K562 (cell line): ENCODE measurements at regions not wholly inside any gene's neighbourhood (a gene's known extent, or its start where the extent isn't known, plus 50 kb on each side); places are given as distances from the start of the nearest gene placed in this dataset.

Experiments used
- ARNT ChIP-seq, 2 experiments: fragments of 450-650 bp; IDR thresholded peaks; 2 replicates each; pipeline ENCODE4 v1.6.1; 2016; ENCODE audit warnings: mild to moderate bottlenecking in 1 of 2
- HEY1 ChIP-seq: fragments of 250-450 bp; sonication (Bioruptor Pico); IDR thresholded peaks from 2 replicates; pipeline ENCODE4 v1.5.0; 2020; ENCODE audit warnings: mild to moderate bottlenecking, moderate library complexity, borderline replicate concordance
- HSF4 ChIP-seq: fragments of 250-450 bp; sonication (Bioruptor Pico); IDR thresholded peaks from 2 replicates; pipeline ENCODE4 v2.1.2; 2022; ENCODE audit warnings: mild to moderate bottlenecking, moderate library complexity, borderline replicate concordance
- KDM1A ChIP-seq, 2 experiments: fragments of 450-650 bp; IDR thresholded peaks; 2 replicates each; pipeline ENCODE4 v1.6.1; 2016; ENCODE audit warnings: mild to moderate bottlenecking in 2 of 2
- NCOA4 ChIP-seq: fragments of 450-650 bp; IDR thresholded peaks from 2 replicates; pipeline ENCODE4 v1.6.1; 2018; ENCODE audit warnings: mild to moderate bottlenecking; ENCODE audit not compliant: partially characterized antibody
- RAD21 ChIP-seq, 2 experiments: fragments of 250-450 bp in 1 of 2; fragments of 450-650 bp in 1 of 2; sonication (Bioruptor Pico) in 1 of 2; formaldehyde crosslinking in 1 of 2; IDR thresholded peaks in 1 of 2; conservative IDR thresholded peaks in 1 of 2; 2 replicates each; pipeline versions ENCODE4 v1.4.0 to v1.8.0; 2020 to 2022; ENCODE audit warnings: mild to moderate bottlenecking in 2 of 2, moderate library complexity in 1 of 2
- RBM25 ChIP-seq: fragments of 200-400 bp; formaldehyde crosslinking; IDR thresholded peaks from 2 replicates; pipeline ENCODE4 v1.6.1; 2018; ENCODE audit warnings: low read length, low read depth, moderate library complexity; ENCODE audit not compliant: severe bottlenecking
- TBP ChIP-seq: optimal IDR thresholded peaks from 2 replicates; pipeline ENCODE3; 2011; ENCODE audit warnings: low read depth, low read length, improper control_type of control experiment
- TCF7 ChIP-seq: sonication (generic); IDR thresholded peaks from 2 replicates; pipeline ENCODE4 v1.6.1; 2016; ENCODE audit warnings: antibody characterized with exemption, borderline replicate concordance
- ZKSCAN1 ChIP-seq: fragments of 150-350 bp; IDR thresholded peaks from 2 replicates; pipeline ENCODE4 v1.6.1; 2016; ENCODE audit warnings: low read depth, low read length
- TF ChIP-seq, protein P1 (sequence below): sonication (generic); formaldehyde crosslinking; IDR thresholded peaks from 2 replicates; pipeline ENCODE4 v1.8.0; 2023; ENCODE audit warnings: mild to moderate bottlenecking, missing genetic modification reagents

DNA sequence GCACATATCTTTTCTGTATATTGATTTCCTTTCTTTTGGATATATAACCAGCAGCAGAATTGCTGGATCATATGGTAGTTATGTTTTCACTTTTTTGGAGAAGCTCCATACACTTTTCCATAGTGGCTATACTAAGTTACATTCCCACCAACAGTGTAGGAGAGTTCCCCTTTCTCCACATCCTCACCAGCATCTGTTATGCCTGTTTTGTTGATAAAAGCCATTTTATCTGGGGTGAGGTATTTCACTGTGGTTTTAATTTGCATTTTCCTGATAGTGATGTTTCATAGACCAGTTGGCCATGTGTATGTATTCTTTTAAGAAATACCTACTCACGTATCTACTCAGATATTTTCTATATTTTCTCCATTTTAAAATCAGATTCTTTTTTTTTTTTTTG, 419.3 kb upstream of the FAT3 start:
- no peak for TF ChIP-seq TBP
- no peak for TF ChIP-seq TCF7
- TF ChIP-seq KDM1A (IDR thresholded peaks at IDR 0.05): no peak
- no peak for TF ChIP-seq RAD21 (CRISPR knock-in tag; conservative IDR thresholded peaks at IDR 0.05 in 1 of 2, IDR thresholded peaks at IDR 0.05 in 1 of 2)
- no peak for TF ChIP-seq HEY1 (CRISPR knock-in tag)
- TF ChIP-seq ZKSCAN1: no peak
- TF ChIP-seq HSF4 (CRISPR knock-in tag): no peak
- no peak for TF ChIP-seq NCOA4
- peak; percentile 87 for TF ChIP-seq RBM25
- TF ChIP-seq ARNT (IDR thresholded peaks at IDR 0.05): no peak
- TF ChIP-seq, protein P1, sequence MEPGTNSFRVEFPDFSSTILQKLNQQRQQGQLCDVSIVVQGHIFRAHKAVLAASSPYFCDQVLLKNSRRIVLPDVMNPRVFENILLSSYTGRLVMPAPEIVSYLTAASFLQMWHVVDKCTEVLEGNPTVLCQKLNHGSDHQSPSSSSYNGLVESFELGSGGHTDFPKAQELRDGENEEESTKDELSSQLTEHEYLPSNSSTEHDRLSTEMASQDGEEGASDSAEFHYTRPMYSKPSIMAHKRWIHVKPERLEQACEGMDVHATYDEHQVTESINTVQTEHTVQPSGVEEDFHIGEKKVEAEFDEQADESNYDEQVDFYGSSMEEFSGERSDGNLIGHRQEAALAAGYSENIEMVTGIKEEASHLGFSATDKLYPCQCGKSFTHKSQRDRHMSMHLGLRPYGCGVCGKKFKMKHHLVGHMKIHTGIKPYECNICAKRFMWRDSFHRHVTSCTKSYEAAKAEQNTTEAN (CRISPR knock-in tag): no peak
